OCI-LY3 (cell line): ENCODE measurements at regions not wholly inside any gene's neighbourhood (a gene's known extent, or its start where the extent isn't known, plus 50 kb on each side); places are given as distances from the start of the nearest gene placed in this dataset.

Experiments
- CTCF ChIP-seq: fragments of 200-600, 300-600 bp; sonication (generic); IDR thresholded peaks from 2 replicates; pipeline ENCODE4 v1.5.1; 2014; ENCODE audit warnings: antibody characterized with exemption, low read length, low read depth
- EZH2phosphoT487 ChIP-seq: fragments of 200-600 bp; shearing (Covaris generic); IDR thresholded peaks from 2 replicates; pipeline ENCODE4 v1.6.1; 2018; ENCODE audit warnings: antibody characterized with exemption, mixed run types, low read depth

GRCh38 chr3:29169451-29169850 lies 111.4 kb upstream of the RBMS3 start:
- no peak for TF ChIP-seq EZH2phosphoT487
- TF ChIP-seq CTCF: no peak
